ENCODE measurements at regions not wholly inside any gene's neighbourhood (a gene's known extent, or its start where the extent isn't known, plus 50 kb on each side); places are given as distances from the start of the nearest gene placed in this dataset.

DNA sequence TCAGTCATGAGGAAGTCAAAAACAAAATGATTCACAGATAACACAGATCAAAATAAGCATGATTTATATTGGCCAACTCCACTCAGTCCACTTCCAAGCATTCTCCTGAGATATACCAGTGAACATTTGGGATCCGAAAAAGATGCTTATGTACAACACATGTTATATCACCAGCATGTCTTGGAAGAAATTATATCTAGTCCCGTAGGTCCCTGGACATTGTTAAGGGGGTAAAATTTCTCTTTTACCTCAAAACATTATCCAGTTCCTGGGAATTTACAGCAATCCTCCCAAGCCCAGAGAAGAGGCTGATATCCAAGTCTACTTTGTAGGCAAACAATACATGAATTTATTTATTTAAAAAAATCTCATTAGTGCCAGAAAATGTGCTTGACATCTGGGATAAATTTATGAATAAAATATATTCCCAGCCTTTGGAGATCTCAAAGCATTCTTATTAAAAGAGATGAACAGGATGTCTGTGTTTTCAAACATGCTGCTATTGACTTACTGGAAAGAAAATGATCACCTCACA is 582.2 kb upstream of the ZWINT start:
- TF ChIP-seq, protein P1, sequence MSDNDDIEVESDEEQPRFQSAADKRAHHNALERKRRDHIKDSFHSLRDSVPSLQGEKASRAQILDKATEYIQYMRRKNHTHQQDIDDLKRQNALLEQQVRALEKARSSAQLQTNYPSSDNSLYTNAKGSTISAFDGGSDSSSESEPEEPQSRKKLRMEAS (IDR thresholded peaks at IDR 0.05; ENCODE audit: low read depth) = no peak
- TF ChIP-seq, protein P2, sequence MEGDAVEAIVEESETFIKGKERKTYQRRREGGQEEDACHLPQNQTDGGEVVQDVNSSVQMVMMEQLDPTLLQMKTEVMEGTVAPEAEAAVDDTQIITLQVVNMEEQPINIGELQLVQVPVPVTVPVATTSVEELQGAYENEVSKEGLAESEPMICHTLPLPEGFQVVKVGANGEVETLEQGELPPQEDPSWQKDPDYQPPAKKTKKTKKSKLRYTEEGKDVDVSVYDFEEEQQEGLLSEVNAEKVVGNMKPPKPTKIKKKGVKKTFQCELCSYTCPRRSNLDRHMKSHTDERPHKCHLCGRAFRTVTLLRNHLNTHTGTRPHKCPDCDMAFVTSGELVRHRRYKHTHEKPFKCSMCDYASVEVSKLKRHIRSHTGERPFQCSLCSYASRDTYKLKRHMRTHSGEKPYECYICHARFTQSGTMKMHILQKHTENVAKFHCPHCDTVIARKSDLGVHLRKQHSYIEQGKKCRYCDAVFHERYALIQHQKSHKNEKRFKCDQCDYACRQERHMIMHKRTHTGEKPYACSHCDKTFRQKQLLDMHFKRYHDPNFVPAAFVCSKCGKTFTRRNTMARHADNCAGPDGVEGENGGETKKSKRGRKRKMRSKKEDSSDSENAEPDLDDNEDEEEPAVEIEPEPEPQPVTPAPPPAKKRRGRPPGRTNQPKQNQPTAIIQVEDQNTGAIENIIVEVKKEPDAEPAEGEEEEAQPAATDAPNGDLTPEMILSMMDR (IDR thresholded peaks at IDR 0.05) = no peak
- TF ChIP-seq EZH2phosphoT487 (IDR thresholded peaks at IDR 0.05; ENCODE audit: borderline replicate concordance, low read depth) (no peak), POLR2AphosphoS5 (IDR thresholded peaks at IDR 0.05; ENCODE audit: low read depth, low read length) (no peak), GABPA (IDR thresholded peaks at IDR 0.05; ENCODE audit: low read depth) (no peak), RFX5 (IDR thresholded peaks at IDR 0.05; ENCODE audit: low read length) (no peak), EP300 (IDR thresholded peaks at IDR 0.05; ENCODE audit: borderline replicate concordance in 1 of 2, low read depth in 1 of 2, low read length in 1 of 2) (no peak), NFIC (IDR thresholded peaks at IDR 0.05; ENCODE audit: borderline replicate concordance) (no peak), RXRA (IDR thresholded peaks at IDR 0.05; ENCODE audit: borderline replicate concordance, low read depth) (no peak), SIN3A (IDR thresholded peaks at IDR 0.05; ENCODE audit: borderline replicate concordance, low read depth, low read length) (no peak)
- TF ChIP-seq, protein P3, sequence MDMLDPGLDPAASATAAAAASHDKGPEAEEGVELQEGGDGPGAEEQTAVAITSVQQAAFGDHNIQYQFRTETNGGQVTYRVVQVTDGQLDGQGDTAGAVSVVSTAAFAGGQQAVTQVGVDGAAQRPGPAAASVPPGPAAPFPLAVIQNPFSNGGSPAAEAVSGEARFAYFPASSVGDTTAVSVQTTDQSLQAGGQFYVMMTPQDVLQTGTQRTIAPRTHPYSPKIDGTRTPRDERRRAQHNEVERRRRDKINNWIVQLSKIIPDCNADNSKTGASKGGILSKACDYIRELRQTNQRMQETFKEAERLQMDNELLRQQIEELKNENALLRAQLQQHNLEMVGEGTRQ (IDR thresholded peaks at IDR 0.05; ENCODE audit: borderline replicate concordance, low read depth, low read length) = no peak
- TF ChIP-seq, protein P4, sequence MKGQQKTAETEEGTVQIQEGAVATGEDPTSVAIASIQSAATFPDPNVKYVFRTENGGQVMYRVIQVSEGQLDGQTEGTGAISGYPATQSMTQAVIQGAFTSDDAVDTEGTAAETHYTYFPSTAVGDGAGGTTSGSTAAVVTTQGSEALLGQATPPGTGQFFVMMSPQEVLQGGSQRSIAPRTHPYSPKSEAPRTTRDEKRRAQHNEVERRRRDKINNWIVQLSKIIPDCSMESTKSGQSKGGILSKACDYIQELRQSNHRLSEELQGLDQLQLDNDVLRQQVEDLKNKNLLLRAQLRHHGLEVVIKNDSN (IDR thresholded peaks at IDR 0.05; ENCODE audit: borderline replicate concordance, low read depth) = no peak
